ENCODE measurements at regions not wholly inside any gene's neighbourhood (a gene's known extent, or its start where the extent isn't known, plus 50 kb on each side); places are given as distances from the start of the nearest gene placed in this dataset.

DNA sequence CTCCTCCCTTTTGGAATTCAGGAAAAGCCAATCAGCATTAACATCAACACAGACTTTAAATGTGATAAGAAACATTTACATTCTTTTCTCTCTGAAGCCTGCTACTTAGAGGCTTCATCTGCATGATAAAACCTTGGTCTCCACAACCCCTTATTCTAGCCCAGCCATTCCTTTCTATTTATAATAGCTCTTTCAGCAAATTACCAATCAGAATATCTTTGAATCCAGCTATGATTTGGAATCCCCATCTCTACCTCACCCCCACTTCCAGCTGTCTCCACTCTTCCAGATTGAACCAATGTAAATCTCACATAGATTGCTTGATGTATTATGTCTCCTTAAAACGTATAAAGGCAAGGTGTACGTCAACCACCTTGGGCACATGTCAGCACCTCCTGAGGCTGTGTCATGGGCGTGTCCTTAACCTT lies 139.7 kb downstream of the TUSC7 start:
- no peak for DNase-seq

GRCh38 chr3:116852803-116853202 lies 143.2 kb downstream of the TUSC7 start:
- DNase-seq, result no peak

- DNase-seq, result no peak
Observed at GRCh38 chr3:116863270-116863770, 153.7 kb downstream of the TUSC7 start.

DNA sequence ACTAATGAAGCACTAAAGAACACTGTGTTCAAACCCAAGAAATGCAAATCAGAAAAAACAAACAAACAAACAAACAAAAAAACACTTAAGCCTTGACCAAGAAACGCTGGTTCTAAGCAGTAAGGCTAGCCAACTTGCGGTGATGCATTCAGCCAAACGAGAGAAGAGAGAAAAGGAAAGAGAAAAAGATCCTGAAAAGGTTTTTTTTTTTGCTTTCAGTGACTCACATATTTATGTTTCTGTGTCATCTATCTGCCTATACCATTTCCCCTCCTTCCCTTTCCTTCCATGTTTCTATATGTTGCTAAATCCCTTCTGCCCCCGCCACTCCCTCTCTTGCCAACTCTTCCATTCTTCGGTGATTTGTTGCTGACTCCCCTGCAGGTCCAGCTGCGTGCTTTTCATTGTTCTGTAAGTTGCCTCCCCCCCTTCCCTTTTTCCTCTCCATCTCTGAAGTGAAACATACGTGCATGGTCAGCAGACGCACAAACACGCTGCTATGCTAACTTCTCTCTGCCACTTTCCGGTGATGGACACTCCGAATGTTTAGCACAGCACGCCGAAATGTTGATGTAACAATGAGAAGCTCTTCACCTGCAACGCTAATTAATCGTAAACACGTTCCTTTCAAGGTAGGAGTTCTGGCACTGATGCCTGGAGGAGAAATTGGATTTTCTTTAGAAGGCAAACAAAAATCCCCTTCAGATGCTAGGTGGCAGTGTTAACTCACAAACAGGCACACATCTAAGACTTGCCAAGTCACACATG lies 154.4 kb downstream of the TUSC7 start:
- DNase-seq, result peak; percentile 66

DNA sequence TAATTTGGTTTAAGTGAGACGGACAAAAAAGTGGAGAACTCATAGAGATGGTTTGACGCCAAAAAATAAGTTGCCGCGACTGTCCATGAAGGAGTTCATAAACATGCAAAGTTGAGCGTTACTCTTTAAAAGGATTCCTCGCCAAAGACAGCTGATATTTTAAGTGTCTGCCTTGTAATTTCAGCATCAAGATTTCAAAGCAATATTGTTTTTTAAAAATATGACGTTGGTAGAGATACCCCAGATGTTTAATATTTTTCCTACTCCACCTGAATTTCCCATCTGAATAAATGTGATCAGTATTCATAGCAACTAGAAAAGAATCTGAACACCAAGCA lies 155.0 kb downstream of the TUSC7 start:
- DNase-seq, result no peak

DNA sequence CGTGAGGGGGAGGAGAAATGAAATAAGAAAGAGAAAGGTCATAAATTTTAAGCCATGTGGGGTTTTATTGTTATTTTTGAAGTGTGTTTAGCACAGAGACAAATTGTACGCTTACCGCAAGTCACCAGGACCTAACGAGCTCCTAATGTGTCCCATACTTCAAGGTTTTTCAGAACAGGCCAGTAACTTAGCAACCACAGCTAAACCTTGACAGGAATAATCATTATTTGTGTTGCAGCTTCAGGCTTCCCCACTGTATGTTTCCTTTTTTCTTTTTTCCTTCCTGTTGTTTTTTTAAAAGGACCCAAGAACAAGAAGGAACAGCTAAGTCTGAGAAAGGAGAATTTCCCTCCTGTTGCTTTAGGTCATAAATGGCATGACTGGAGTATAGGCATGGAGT lies 160.8 kb downstream of the TUSC7 start:
- no peak for DNase-seq

- no peak for DNase-seq
Observed at GRCh38 chr3:116871905-116872304, 162.3 kb downstream of the TUSC7 start.

GRCh38 chr3:116872688-116873087 lies 163.1 kb downstream of the TUSC7 start:
- no peak for DNase-seq

DNA sequence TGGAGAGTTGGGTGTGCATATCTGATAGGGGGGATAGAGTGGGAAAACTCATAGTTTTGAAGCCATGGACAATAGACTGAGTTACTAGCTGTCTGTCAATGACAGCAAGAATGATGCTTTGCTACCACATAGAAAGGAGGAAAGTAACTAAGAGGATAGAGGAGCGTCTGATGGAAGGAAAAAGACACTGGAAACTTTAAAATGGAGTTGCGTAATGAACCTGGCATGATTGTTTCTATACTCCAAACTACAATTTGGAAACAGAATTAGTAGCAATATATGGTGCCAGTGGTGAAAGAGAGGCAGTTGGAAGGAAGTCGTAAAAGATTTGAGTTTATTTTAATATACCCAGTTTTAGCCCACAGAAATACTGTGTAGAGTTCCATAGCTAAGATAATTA lies 163.6 kb downstream of the TUSC7 start:
- DNase-seq, result no peak

DNA sequence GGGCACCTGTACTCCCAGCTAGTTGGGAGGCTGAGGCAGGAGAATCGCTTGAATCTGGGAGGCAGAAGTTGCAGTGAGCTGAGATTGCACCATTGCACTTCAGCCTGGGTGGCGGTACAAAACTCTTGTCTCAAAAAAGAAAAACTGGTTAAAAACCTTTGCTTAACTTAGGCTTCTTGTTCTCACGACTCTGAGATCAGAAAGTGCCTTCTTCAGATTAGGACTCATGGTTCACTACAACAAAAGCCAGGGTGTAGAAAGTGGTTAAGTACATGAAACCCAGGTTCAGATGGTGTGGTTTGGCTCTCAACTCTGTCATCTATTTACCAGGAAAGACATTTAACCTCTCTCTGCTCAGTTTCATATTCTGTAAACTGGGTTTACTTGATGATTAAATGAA lies 168.4 kb downstream of the TUSC7 start:
- no peak for DNase-seq

GRCh38 chr3:116886202-116886893 lies 176.8 kb downstream of the TUSC7 start:
- no peak for DNase-seq

DNA sequence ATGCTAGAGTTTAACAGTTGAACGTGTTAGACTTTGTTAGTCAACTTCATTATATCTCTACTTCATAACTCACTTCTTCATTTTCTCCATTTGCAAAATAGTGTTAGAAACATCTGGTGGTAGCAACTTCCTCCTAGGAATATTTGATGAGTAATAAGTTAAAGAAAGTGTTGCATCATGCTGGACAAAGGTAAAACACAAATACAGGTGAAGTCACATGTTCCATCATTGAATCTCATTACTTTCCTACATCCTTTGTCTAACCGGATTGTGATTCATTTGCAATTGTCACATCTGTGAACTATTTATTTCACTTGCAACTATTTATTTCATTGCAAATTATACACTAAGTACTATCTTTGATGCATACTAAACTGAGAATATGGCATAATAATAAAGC lies 186.5 kb downstream of the TUSC7 start:
- no peak for DNase-seq

DNA sequence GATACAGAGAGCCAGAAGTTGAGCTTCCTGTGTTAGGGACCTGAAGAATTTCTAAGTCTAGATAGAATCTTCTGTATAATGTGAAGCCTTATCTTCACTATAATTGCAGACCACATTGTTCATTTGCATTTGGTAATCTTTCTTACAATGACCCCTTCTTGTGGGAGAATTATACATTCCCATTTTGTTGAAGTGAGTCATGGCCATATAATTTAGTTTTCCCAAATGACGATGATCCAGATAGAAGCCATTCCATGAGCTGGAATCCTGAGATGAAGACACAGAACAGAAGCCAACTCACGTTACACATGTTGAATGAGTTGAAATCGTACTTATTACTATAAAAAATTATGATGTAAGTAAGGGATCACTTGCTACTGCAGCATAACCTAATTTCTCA lies 187.8 kb downstream of the TUSC7 start:
- DNase-seq, result no peak

DNA sequence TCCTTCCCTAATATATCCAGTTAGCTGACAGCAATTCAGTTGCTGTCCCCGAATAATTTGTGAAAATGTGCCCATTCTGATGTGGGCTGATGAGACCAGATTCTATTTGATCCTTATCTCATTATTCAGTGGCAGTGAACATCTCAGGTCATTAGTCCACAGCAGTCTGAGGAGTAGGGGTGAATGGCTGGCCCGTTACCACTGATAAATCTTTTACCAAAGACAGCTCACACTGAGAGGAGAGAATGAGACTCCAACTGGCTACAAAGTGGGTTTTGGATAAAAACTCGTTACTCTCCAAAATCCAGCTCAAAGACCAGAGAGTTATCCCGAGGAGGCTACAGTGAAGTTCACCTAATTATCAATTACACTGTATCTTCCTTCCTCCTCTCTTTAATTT lies 189.7 kb downstream of the TUSC7 start:
- no peak for DNase-seq

GRCh38 chr3:116905334-116905733 lies 195.8 kb downstream of the TUSC7 start:
- no peak for DNase-seq

DNA sequence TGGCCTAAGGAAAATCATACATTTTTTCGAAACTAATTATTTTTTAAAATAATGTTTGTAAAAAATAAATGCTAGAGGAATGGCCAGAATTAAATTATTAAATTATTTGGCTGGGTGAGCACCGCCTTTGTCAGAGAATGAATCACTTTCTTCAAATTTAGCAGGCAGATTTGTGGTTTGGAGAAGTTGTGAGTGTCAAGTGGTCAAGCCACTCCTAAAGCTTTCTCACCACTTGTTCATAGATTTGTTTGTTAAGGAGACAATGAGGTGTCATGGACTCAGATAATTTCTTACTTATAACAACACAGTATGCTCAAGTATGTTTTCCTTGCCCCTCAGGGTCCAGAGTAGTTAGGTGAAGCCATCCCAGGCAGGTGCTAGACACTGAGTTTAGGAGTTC lies 196.2 kb downstream of the TUSC7 start:
- no peak for DNase-seq

- no peak for DNase-seq
Observed at GRCh38 chr3:116912116-116912515, 202.5 kb downstream of the TUSC7 start.

- no peak for DNase-seq
Observed at GRCh38 chr3:116914004-116914403, 204.4 kb downstream of the TUSC7 start.

DNA sequence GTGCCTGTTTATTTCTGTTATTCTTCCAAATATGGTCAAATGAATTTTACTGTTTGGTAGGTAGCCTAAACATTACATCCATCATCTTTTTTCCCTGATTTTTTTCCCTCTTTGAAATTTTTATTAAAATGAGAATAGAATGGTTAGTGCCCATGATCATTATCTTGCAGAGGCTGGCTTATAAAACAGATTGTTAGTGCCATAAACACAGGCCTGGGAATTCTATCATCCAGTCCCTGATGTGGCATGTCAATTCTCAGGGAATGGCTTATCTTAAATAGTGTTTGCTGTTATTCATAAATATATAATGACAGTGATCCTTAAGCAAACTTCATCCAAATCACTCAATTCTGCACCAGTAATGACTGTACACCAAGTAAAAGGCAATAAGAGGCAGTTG lies 207.3 kb downstream of the TUSC7 start:
- no peak for DNase-seq

GRCh38 chr3:116920826-116921610 lies 211.4 kb downstream of the TUSC7 start:
- no peak for DNase-seq

- DNase-seq, result no peak
Observed at GRCh38 chr3:116927918-116928317, 218.3 kb downstream of the TUSC7 start.

DNA sequence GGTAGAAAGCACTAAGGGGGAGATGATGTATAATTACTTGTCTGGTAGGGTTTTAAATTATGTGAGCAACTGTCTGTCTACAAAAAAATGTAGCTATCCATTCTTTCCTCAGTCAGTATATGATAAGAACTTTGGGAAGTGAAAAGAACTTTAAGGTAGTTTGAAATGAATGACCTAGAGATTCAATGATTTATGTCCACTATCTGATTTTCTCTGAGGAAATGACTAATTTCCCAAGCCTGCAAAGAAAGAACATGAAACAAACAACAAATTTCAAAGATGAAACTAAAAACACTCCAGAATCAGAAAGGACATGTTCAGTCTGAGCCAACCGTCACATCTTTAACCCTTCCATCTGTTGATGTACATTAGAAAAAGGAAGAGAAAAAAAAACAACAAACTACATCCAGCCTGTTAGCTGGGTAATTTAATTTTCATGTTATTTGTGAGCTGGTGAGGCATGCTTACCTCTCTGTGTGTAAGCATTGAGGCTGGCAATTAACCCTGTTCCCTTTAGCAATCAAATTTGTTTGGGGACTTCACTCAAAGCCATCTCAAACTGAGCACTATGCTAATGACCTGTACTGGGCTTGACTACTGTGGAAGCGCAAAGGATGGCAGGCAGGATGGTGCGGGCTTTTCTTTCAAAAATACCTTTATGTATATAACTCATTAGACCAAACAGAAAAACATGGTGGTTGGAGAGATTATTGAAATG lies 220.1 kb downstream of the TUSC7 start:
- DNase-seq, result no peak

DNA sequence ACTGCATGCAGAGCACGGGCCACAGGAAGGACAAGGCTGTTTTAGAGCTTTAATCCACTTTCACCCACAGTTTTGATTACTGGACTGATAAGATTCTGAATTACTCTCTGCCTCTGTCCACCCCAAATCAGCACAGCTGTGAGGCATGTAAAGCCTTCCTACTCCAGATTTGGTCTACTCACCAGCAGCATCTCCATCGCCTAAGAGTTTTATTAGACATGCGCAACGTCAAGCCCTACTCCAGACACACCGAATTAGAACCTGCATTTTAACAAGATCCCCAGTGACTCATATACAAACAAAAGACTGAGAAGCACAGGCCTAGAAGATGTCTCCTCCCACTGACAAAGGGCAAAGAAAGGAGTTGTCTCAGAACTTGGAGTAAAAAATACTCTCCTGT lies 221.2 kb downstream of the TUSC7 start:
- no peak for DNase-seq

Data from NCI-H345 (cell line).